Ishikawa (cell line): ENCODE measurements at regions not wholly inside any gene's neighbourhood (a gene's known extent, or its start where the extent isn't known, plus 50 kb on each side); places are given as distances from the start of the nearest gene placed in this dataset.

Source experiments
- CREB1 ChIP-seq: IDR thresholded peaks from 2 replicates; pipeline ENCODE4 v1.6.1; 2012; ENCODE audit warnings: low read depth
- EP300 ChIP-seq: IDR thresholded peaks from 2 replicates; pipeline ENCODE4 v1.6.1; 2012; ENCODE audit warnings: borderline replicate concordance
- REST ChIP-seq: IDR thresholded peaks from 2 replicates; pipeline ENCODE4 v1.6.1; 2012; ENCODE audit warnings: low read depth, mild to moderate bottlenecking

DNA sequence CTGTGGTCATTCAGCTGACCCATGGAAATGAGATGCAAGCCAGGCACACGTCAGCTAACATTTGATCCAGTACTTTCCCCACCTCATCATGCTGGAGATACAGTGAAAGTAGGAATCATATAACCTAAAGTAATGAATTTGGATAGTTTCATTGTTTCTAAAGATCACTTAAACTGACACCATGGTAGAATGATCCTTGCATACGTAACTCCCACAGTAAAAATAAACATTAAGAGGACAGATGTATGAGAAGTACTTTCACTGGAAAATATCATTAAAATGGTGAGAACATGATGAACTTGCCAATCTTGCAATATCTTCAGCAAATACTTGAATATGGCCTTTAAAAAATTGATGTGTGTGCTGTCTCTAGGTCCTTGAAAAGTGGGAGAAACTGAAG, 85.4 kb downstream of the MAIP1 start:
- TF ChIP-seq CREB1 (no peak), REST (no peak), EP300 (no peak)
